ENCODE measurements at regions not wholly inside any gene's neighbourhood (a gene's known extent, or its start where the extent isn't known, plus 50 kb on each side); places are given as distances from the start of the nearest gene placed in this dataset.

- ChIA-PET POLR2A (no interaction called here), CTCF (no interaction called here)
- no peaks in the 10 kb centered on the region for H3K79me2 ChIP-seq (ENCODE audit: control insufficient read depth, insufficient read depth, low read length)
- H3K36me3 ChIP-seq (ENCODE audit: control insufficient read depth in 2 of 2, extremely low read depth in 1 of 2, insufficient read depth in 2 of 2, low read length in 2 of 2), result no peaks in the 10 kb centered on the region
- H3K9me1 ChIP-seq (replicated peaks; ENCODE audit: control insufficient read depth, extremely low read depth, insufficient read depth, low read length), result no peaks in the 10 kb centered on the region
- no peaks in the 10 kb centered on the region for H4K20me1 ChIP-seq (replicated peaks; ENCODE audit: control insufficient read depth, extremely low read depth, insufficient read depth, low read length)
- H3K9me3 ChIP-seq (replicated peaks; ENCODE audit: control insufficient read depth, insufficient read depth, low read length), result no peaks in the 10 kb centered on the region
- H3K27me3 ChIP-seq (ENCODE audit: control insufficient read depth in 2 of 2, insufficient read depth in 2 of 2, low read length in 2 of 2), result no peaks in the 10 kb centered on the region
- no peaks in the 10 kb centered on the region for H3K4me1 ChIP-seq (ENCODE audit: control insufficient read depth, extremely low read depth, insufficient read depth, low read length)
- intact Hi-C loops (cut with micrococcal nuclease), result no loop called here
- DNase-seq (ENCODE audit: low read depth, low spot score), result no peak
- H3K4me2 ChIP-seq (ENCODE audit: insufficient read depth, low read length), result no peak overlapping the region
- FAIRE-seq, result no peak
- H3K27ac ChIP-seq (ENCODE audit: insufficient read depth, low read depth, low read length), result no peak overlapping the region
- no peak overlapping the region for H3K4me3 ChIP-seq (replicated peaks in 1 of 3; ENCODE audit: insufficient read depth in 1 of 3, low read depth in 1 of 3, low read length in 3 of 3)
- no peak overlapping the region for H2AFZ ChIP-seq (ENCODE audit: low read depth, low read length)
- BruUV-seq (replicated peaks), result no TSS peak
- TF ChIP-seq JUN (IDR thresholded peaks at IDR 0.05; ENCODE audit: borderline replicate concordance, insufficient read depth, insufficient read length, low read depth) (no peak), FOS (IDR thresholded peaks at IDR 0.05; ENCODE audit: borderline replicate concordance, insufficient read depth, low read length) (no peak), MAX (IDR thresholded peaks at IDR 0.05; ENCODE audit: insufficient read depth, insufficient read length) (no peak), POLR2A (IDR thresholded peaks at IDR 0.05; ENCODE audit: low read depth, low read length) (no peak), MYC (IDR thresholded peaks at IDR 0.05; ENCODE audit: low read depth, low read length) (no peak), POLR2AphosphoS5 (IDR thresholded peaks at IDR 0.05; ENCODE audit: insufficient read depth, low read depth, low read length) (no peak), CTCF (IDR thresholded peaks at IDR 0.05; ENCODE audit: extremely low read depth in 1 of 2, insufficient read depth in 1 of 2, low read depth in 1 of 2, low read length in 2 of 2) (no peak), EZH2 (IDR thresholded peaks at IDR 0.05; ENCODE audit: borderline replicate concordance, low read depth, low read length, severe bottlenecking) (no peak), GATA2 (IDR thresholded peaks at IDR 0.05; ENCODE audit: insufficient read depth, insufficient read length, low read depth, low read length) (no peak)
- dilution Hi-C loops (cut with MboI; ENCODE audit: extremely low pct_ligation_motif_present, low sequenced_read_pairs), result no loop called here
- no peak overlapping the region for H3K9ac ChIP-seq (replicated peaks; ENCODE audit: extremely low read depth, insufficient read depth, low read length)
Measured at GRCh38 chr11:97355230-97355629, 965.4 kb downstream of the JRKL start.

Data from endothelial cell of umbilical vein (primary cell).